ES-I3 (cell line): ENCODE measurements at regions not wholly inside any gene's neighbourhood (a gene's known extent, or its start where the extent isn't known, plus 50 kb on each side); places are given as distances from the start of the nearest gene placed in this dataset.

Source experiments
- H3K36me3 ChIP-seq: 2 replicates; pipeline ENCODE4 v1.6.1; 2013; ENCODE audit warnings: mild to moderate bottlenecking, low read length, control low read depth, moderate library complexity; ENCODE audit not compliant: insufficient read depth
- H3K4me1 ChIP-seq: 2 replicates; pipeline ENCODE4 v1.6.1; 2013; ENCODE audit warnings: mild to moderate bottlenecking, control low read depth, low read length; ENCODE audit not compliant: insufficient read depth
- H3K9ac ChIP-seq: 2 replicates; pipeline ENCODE4 v1.6.1; 2013; ENCODE audit warnings: low read depth, mild to moderate bottlenecking, low read length, moderate library complexity
- H3K9me3 ChIP-seq: 2 replicates; pipeline ENCODE4 v1.6.1; 2013; ENCODE audit warnings: mild to moderate bottlenecking, low read length, moderate library complexity; ENCODE audit not compliant: control insufficient read depth, insufficient read depth

- peak overlapping the region; percentile 23; the same call in 1 of the 2 replicates for H3K9ac ChIP-seq
- peaks cover 22% of the 10 kb centered on the region for H3K4me1 ChIP-seq
- no peaks in the 10 kb centered on the region for H3K36me3 ChIP-seq
- H3K9me3 ChIP-seq: 0 out of 2 replicates have a peak, but pooled peaks cover 3% of the 10 kb centered on the region
Measured at GRCh38 chr10:80909254-80909653, 371.6 kb downstream of the SH2D4B start.

GRCh38 chr10:80917636-80918035 is 379.9 kb downstream of the SH2D4B start:
- no peak overlapping the region for H3K9ac ChIP-seq
- H3K9me3 ChIP-seq: no peaks in the 10 kb centered on the region
- H3K4me1 ChIP-seq: peaks cover 3% of the 10 kb centered on the region; the same call in 1 of the 2 replicates
- no peaks in the 10 kb centered on the region for H3K36me3 ChIP-seq

GRCh38 chr10:80921032-80921431 is 383.3 kb downstream of the SH2D4B start:
- no peaks in the 10 kb centered on the region for H3K9me3 ChIP-seq
- H3K9ac ChIP-seq: no peak overlapping the region
- no peaks in the 10 kb centered on the region for H3K36me3 ChIP-seq
- H3K4me1 ChIP-seq: peaks cover 7% of the 10 kb centered on the region; the same call in 1 of the 2 replicates

- Histone ChIP-seq H3K9ac (no peak overlapping the region), H3K4me1 (peaks cover 23% of the 10 kb centered on the region), H3K9me3 (no peaks in the 10 kb centered on the region), H3K36me3 (no peaks in the 10 kb centered on the region)
Measured at GRCh38 chr10:80924063-80924952, 386.6 kb downstream of the SH2D4B start.

GRCh38 chr10:80927419-80928078 is 389.8 kb downstream of the SH2D4B start:
- H3K4me1 ChIP-seq: peaks cover 20% of the 10 kb centered on the region

GRCh38 chr10:80938903-80939302 is 401.2 kb downstream of the SH2D4B start:
- no peaks in the 10 kb centered on the region for H3K36me3 ChIP-seq
- H3K4me1 ChIP-seq: no peaks in the 10 kb centered on the region
- H3K9ac ChIP-seq: no peak overlapping the region
- H3K9me3 ChIP-seq: no peaks in the 10 kb centered on the region

More at GRCh38 chr10:80927419-80928078, 389.8 kb downstream of the SH2D4B start:
- Histone ChIP-seq H3K9me3 (no peaks in the 10 kb centered on the region), H3K36me3 (no peaks in the 10 kb centered on the region), H3K9ac (no peak overlapping the region; the same call in 1 of the 2 replicates)

- H3K4me1 ChIP-seq: peaks cover 18% of the 10 kb centered on the region
- H3K9me3 ChIP-seq: no peaks in the 10 kb centered on the region; the same call in 1 of the 2 replicates
- H3K36me3 ChIP-seq: no peaks in the 10 kb centered on the region
- no peak overlapping the region for H3K9ac ChIP-seq
Measured at GRCh38 chr10:80945264-80945880, 407.7 kb downstream of the SH2D4B start.

- peaks cover 18% of the 10 kb centered on the region for H3K4me1 ChIP-seq
- no peaks in the 10 kb centered on the region for H3K36me3 ChIP-seq
- no peaks in the 10 kb centered on the region; the same call in 1 of the 2 replicates for H3K9me3 ChIP-seq
- H3K9ac ChIP-seq: no peak overlapping the region
Measured at GRCh38 chr10:80946073-80946472, 408.4 kb downstream of the SH2D4B start.

- Histone ChIP-seq H3K4me1 (peaks cover 18% of the 10 kb centered on the region), H3K9ac (no peak overlapping the region), H3K9me3 (peaks cover 5% of the 10 kb centered on the region), H3K36me3 (no peaks in the 10 kb centered on the region)
Measured at GRCh38 chr10:80946957-80947726, 409.4 kb downstream of the SH2D4B start.

- Histone ChIP-seq H3K36me3 (no peaks in the 10 kb centered on the region), H3K9me3 (peaks cover 5% of the 10 kb centered on the region), H3K9ac (no peak overlapping the region), H3K4me1 (peaks cover 18% of the 10 kb centered on the region)
Measured at GRCh38 chr10:80949785-80950184, 412.1 kb downstream of the SH2D4B start.

- H3K36me3 ChIP-seq: no peaks in the 10 kb centered on the region
- H3K9ac ChIP-seq: no peak overlapping the region
- H3K9me3 ChIP-seq: peaks cover 5% of the 10 kb centered on the region
- peaks cover 5% of the 10 kb centered on the region for H3K4me1 ChIP-seq
Measured at GRCh38 chr10:80952436-80952835, 414.7 kb downstream of the SH2D4B start.

GRCh38 chr10:80957161-80957560 is 419.5 kb downstream of the SH2D4B start:
- Histone ChIP-seq H3K9me3 (no peaks in the 10 kb centered on the region), H3K4me1 (no peaks in the 10 kb centered on the region), H3K36me3 (no peaks in the 10 kb centered on the region), H3K9ac (no peak overlapping the region)

- no peaks in the 10 kb centered on the region for H3K36me3 ChIP-seq
- no peaks in the 10 kb centered on the region for H3K9me3 ChIP-seq
- no peak overlapping the region for H3K9ac ChIP-seq
- no peaks in the 10 kb centered on the region for H3K4me1 ChIP-seq
Measured at GRCh38 chr10:80964179-80964578, 426.5 kb downstream of the SH2D4B start.
